Testis (tissue), 2 donors: ENCODE measurements at regions not wholly inside any gene's neighbourhood (a gene's known extent, or its start where the extent isn't known, plus 50 kb on each side); places are given as distances from the start of the nearest gene placed in this dataset.

Source experiments
- CTCF ChIP-seq, 3 experiments: fragments of 450-650 bp in 2 of 3; fragments of 200-600 bp in 1 of 3; sonication (generic) in 1 of 3; IDR thresholded peaks; one replicate each; pipeline ENCODE4 v1.5.1; 2016 to 2019; ENCODE audit warnings: antibody characterized with exemption in 3 of 3, mild to moderate bottlenecking in 2 of 3, moderate library complexity in 1 of 3
- POLR2A ChIP-seq: fragments of 450-650 bp; IDR thresholded peaks from one replicate; pipeline ENCODE4 v1.6.1; 2017; ENCODE audit warnings: antibody characterized with exemption, mild to moderate bottlenecking, moderate library complexity

GRCh38 chr1:61583703-61584102 is 141.2 kb downstream of the TM2D1 start:
- TF ChIP-seq POLR2A (no peak), CTCF (IDR thresholded peaks at IDR 0.05) (no peak)
